ENCODE measurements at regions not wholly inside any gene's neighbourhood (a gene's known extent, or its start where the extent isn't known, plus 50 kb on each side); places are given as distances from the start of the nearest gene placed in this dataset.

DNA sequence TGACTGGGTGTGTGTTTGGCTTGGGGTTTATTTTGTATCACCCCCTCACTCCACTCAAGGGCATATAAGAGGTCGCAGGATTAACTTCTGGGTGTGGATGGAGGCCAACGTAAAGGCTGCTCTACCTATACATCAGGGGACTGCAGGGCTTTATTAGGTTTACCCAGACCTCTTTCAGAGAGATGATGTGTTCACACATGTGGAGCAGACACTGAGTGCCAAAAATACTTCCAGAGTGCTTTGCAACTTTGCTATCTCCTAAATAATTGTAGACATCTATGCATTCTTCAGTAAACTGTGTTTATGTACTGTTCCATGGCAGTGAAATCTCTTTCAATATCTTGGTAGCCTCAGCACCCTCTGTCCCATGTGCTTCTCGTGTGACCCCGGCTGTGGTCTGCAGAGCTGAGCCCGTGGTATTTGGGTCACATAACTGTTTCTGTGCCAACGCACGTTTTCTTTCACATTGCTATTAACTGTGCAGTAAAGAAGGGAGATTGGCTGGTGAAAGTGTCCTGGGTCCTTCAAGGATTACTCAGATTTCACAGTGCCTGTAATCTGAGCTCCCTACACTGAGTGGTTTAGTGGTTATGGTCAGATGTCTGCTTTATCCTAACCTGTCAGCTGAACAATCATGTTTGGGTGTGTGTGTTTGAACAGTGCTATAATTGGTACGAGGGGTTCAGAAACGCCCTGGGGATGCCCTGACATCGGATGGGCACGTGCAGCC, 208.1 kb downstream of the VAPA start (continued):
- TF ChIP-seq REST (IDR thresholded peaks at IDR 0.05; ENCODE audit: unreplicated experiment) (no peak), JUNB (IDR thresholded peaks at IDR 0.05; ENCODE audit: unreplicated experiment) (no peak)

DNA sequence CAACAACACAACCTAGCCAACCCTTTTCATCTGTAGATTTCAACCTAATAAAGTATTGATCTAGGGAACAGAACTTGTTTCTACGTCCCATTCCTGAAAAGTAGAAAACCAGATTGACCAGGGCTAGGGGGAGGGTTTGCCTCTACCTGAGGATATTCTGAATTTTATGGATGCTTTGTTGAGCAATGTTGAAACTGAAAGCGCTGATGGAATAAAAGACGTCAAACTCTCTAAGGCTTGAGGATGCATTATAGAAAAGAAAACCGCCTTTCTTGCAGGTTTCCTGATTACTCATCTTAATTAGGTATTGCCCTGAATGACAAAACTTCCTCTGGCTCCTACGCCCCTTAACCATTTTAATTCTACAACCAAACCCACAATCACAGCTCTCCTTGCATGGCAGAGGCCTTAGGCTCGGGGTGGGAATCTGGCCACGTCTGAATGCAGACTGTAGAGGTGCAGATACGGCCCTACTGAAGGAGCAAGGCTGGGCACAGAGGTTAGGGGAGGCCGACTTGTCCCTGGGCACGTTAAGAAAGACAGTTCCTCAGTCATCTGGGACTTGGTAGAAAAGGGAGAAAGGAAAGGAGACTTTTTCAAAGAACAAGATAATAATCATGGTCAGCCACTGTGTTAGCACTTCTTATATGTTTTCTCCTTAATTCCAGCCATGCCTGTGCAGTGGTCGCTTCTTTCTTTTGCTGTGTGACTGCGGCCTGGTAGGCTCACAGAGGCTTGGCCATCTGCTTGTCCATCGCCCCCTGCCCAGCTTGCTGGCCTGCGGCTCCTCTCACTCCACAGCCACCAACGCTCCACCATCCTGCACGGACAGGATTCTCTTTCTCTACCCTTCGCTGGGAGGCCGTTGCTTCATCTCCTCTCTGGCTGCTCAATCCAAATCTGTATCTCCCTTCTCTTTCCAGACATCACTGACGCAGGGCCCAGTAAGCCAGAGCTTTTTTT, 209.5 kb downstream of the VAPA start:
- H3K27ac ChIP-seq (ENCODE audit: low read depth), result no peak overlapping the region
- H3K36me3 ChIP-seq (ENCODE audit: insufficient read depth), result no peaks in the 10 kb centered on the region
- no peaks in the 10 kb centered on the region for H3K9me2 ChIP-seq (ENCODE audit: insufficient read depth)
- H3K4me3 Mint-ChIP-seq, result no peak overlapping the region; the same call in 2 of the 3 replicates
- no peak for TF ChIP-seq ETS1 (IDR thresholded peaks at IDR 0.05)
- no peak for TF ChIP-seq ZNF462 (CRISPR knock-in tag; IDR thresholded peaks at IDR 0.05)
- TF ChIP-seq STAT1 (IDR thresholded peaks at IDR 0.05; ENCODE audit: unreplicated experiment), result no peak
- no peaks in the 10 kb centered on the region for H4K20me1 ChIP-seq (replicated peaks; ENCODE audit: insufficient read depth)
- H3K36me3 Mint-ChIP-seq (ENCODE audit: low read depth), result no peaks in the 10 kb centered on the region
- ATAC-seq, result peak; percentile 45; the same call in 2 of the 3 replicates
- DNase-seq (ENCODE audit: low spot score), result no peak
- H3K27ac Mint-ChIP-seq, result no peak overlapping the region
- H3K4me2 ChIP-seq, result 0 out of 2 replicates have a peak overlapping the region, but pooled peaks have one; percentile 35
- H3F3A ChIP-seq (replicated peaks; ENCODE audit: low read depth), result no peaks in the 10 kb centered on the region
- H2AFZ ChIP-seq, result peak overlapping the region; percentile 89
- no peaks in the 10 kb centered on the region for H3K79me2 ChIP-seq (replicated peaks; ENCODE audit: insufficient read depth)
- no peaks in the 10 kb centered on the region for H3K27me3 ChIP-seq (ENCODE audit: insufficient read depth)
- H3K4me3 ChIP-seq, result no peak overlapping the region
- peaks cover 5% of the 10 kb centered on the region; the same call in 2 of the 3 replicates for H3K9me3 Mint-ChIP-seq
- peaks cover 4% of the 10 kb centered on the region for H3K27me3 Mint-ChIP-seq (ENCODE audit: insufficient read depth, low read depth, poor library complexity)
- H3K4me1 Mint-ChIP-seq, result peaks cover 32% of the 10 kb centered on the region
- H3K4me1 ChIP-seq (ENCODE audit: insufficient read depth), result peaks cover 19% of the 10 kb centered on the region
